K562 (cell line): ENCODE measurements at regions not wholly inside any gene's neighbourhood (a gene's known extent, or its start where the extent isn't known, plus 50 kb on each side); places are given as distances from the start of the nearest gene placed in this dataset.
A peak's percentile ranks its signal among the peaks of the same experiment; 100 is the strongest.

Source experiments
- ATF1 ChIP-seq, 2 experiments: fragments of 450-650 bp in 1 of 2; IDR thresholded peaks; 2 replicates each; pipeline ENCODE4 v1.6.1; 2016; ENCODE audit warnings: missing compliant biosample characterization in 1 of 2, missing genetic modification characterization in 1 of 2
- BHLHE40 ChIP-seq: IDR thresholded peaks from 2 replicates; pipeline ENCODE4 v1.6.1; 2011; ENCODE audit warnings: low read length, improper control_type of control experiment
- CBFA2T2 ChIP-seq: fragments of 450-650 bp; conservative IDR thresholded peaks from 2 replicates; pipeline ENCODE4 v1.6.1; 2017; ENCODE audit warnings: mild to moderate bottlenecking
- ESRRA ChIP-seq: fragments of 450-650 bp; IDR thresholded peaks from 2 replicates; pipeline ENCODE4 v1.6.1; 2014; ENCODE audit warnings: low read depth, mild to moderate bottlenecking, moderate library complexity, borderline replicate concordance
- FOSL1 ChIP-seq: fragments of 200-800 bp; sonication (Bioruptor generic); conservative IDR thresholded peaks from 2 replicates; pipeline ENCODE4 v1.6.1; 2016; ENCODE audit warnings: missing genetic modification characterization, missing compliant biosample characterization
- HLTF ChIP-seq: fragments of 450-650 bp; IDR thresholded peaks from 2 replicates; pipeline ENCODE4 v1.6.1; 2016
- HMG20A ChIP-seq: fragments of 450-650 bp; formaldehyde crosslinking; conservative IDR thresholded peaks from 2 replicates; pipeline ENCODE4 v1.4.0; 2020; ENCODE audit warnings: mild to moderate bottlenecking, mixed read lengths
- MCM3 ChIP-seq: fragments of 450-650 bp; IDR thresholded peaks from 2 replicates; pipeline ENCODE4 v1.6.1; 2016
- MGA ChIP-seq: fragments of 450-650 bp; IDR thresholded peaks from 2 replicates; pipeline ENCODE4 v1.6.1; 2016; ENCODE audit warnings: mild to moderate bottlenecking, moderate library complexity
- NFRKB ChIP-seq: fragments of 450-650 bp; IDR thresholded peaks from 2 replicates; pipeline ENCODE4 v1.6.1; 2016; ENCODE audit warnings: low read depth
- TCF15 ChIP-seq: fragments of 250-450 bp; sonication (Bioruptor Pico); IDR thresholded peaks from 2 replicates; pipeline ENCODE4 v1.8.0; 2022; ENCODE audit warnings: moderate library complexity, mild to moderate bottlenecking, inconsistent platforms
- ZFX ChIP-seq: sonication (generic); formaldehyde crosslinking; IDR thresholded peaks from 2 replicates; pipeline ENCODE4 v1.8.0; 2022; ENCODE audit warnings: mild to moderate bottlenecking, missing genetic modification reagents, moderate library complexity
- ZNF121 ChIP-seq: sonication (generic); formaldehyde crosslinking; conservative IDR thresholded peaks from 2 replicates; pipeline ENCODE4 v1.8.0; 2022; ENCODE audit warnings: missing genetic modification reagents
- ZNF589 ChIP-seq: fragments of 200-800 bp; sonication (Bioruptor generic); IDR thresholded peaks from 2 replicates; pipeline ENCODE4 v1.6.1; 2016; ENCODE audit warnings: low read depth, missing genetic modification characterization, missing compliant biosample characterization

GRCh38 chr2:217108575-217109027 is 248.7 kb upstream of the TNP1 start (continued):
- TF ChIP-seq MGA (peak; percentile 84), TCF15 (CRISPR knock-in tag) (0 out of 2 replicates have a peak, but pooled peaks have one; percentile 25), ZFX (peak; percentile 37; the same call in 1 of the 2 replicates), ATF1 (CRISPR knock-in tag; IDR thresholded peaks at IDR 0.05) (no peak), ATF1 (tag; IDR thresholded peaks at IDR 0.05) (peak; percentile 71), HLTF (no peak), FOSL1 (tag) (peak; percentile 58; the same call in 1 of the 2 replicates), BHLHE40 (0 out of 2 replicates have a peak, but pooled peaks have one; percentile 5), ZNF589 (0 out of 2 replicates have a peak, but pooled peaks have one; percentile 68), HMG20A (CRISPR knock-in tag) (no peak), ESRRA (no peak), MCM3 (no peak), ZNF121 (CRISPR knock-in tag) (no peak), CBFA2T2 (0 out of 2 replicates have a peak, but pooled peaks have one; percentile 14), NFRKB (peak; percentile 86)
